ENCODE measurements at regions not wholly inside any gene's neighbourhood (a gene's known extent, or its start where the extent isn't known, plus 50 kb on each side); places are given as distances from the start of the nearest gene placed in this dataset.

DNA sequence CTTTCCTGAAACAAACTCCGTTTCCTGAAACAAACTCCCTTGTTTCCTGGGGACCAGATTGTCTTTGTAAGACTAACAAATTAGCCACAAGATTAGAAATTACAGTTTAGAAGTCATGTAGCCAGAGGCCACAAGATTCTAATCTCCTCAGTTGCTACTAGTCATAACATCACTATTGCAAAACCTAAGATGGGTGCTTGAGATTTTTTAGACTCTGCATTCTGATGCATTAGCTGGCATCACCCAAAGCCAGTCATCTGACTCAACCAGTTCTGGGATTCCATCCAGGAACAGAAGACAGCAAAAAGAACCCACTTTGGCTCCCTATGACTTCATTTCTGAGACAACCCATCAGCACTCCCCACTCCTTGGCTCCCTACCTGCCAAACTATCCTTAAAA is 367.9 kb upstream of the MBL2 start:
- no peak for DNase-seq

DNA sequence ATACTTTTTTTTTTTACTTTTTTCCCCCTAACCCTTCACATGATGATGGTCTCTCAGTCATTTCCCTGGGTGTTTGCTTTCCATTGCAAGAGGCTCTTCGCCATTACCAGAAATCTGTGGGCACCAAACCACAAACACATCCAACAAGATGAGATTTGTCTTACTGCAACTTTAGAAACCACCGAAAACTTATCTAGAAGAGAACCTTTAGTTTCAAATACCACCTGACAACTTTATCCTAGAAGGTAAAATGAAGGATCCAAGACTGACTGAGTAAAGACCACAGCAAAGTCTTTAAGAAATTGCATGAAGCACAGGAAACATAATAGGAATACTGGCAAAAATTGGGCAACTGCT is 363.3 kb upstream of the MBL2 start:
- DNase-seq, result no peak

DNA sequence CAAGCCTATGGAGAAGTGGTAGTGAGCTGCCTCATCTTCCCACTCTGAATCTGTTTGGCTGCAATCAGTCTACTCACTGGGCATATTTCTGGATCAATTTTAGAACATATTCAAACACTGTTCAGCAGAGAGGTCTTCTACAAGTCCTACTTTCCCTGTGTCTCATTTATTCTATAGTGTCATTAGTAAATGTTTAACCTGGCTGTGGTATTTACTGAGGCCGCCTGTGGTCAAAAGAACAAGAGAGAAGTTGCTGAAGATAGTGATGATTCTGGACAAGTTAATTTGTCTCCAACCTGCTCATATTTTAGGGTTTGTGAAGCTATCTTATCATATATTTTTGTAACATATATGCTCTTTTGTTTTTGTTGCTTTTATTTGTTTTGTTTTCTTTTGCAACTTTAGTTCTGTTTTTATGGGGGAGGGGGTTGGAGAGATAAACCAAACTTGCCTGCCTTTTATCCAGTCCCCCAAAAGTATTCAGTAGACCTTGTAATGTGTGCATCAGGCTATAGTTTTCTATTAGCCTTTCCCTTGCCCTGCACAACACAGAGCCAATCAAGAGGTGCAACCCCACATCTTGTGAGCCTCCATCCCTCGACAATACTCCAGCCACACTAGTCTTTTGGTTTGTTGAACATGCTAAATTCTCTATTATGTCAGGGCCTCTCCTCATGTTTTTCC is 362.8 kb upstream of the MBL2 start:
- no peak for DNase-seq

DNA sequence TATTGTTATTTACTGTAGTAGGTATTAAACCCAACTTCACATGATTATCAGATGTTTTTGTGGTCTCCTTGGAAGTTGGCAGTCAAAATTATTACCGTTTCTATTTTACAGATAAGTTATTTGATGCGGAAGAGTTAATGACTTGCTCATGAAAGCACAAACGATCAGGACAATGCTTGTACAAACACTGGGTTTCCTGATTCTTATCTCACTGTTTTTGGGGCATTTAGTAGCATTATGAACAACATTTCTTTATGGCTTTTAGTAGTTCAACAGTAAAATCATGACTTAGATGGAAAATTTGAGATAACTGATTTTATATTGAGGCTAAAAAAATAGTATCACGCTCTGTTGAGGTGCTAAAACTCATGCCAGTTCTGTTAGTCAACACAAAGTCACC is 361.5 kb upstream of the MBL2 start:
- DNase-seq, result no peak

DNA sequence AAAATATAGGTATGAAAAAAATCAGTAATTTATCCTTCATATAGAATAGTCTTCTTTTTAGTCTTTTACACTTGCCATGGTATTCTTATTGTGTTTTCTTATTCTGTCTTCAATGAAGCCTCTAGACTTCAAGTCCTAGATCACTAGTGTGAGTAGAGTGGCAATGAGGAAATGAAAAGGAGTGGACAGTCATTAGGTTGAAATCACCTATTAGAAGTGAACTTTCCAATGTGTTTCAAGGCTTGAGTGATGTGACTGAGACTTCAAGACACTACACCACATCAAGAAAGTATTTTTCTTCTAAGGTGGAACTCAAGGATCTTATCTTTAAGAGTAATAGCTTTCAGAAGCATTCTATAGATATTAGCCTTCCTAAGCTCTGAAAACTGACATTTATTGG is 357.8 kb upstream of the MBL2 start:
- no peak for DNase-seq

DNA sequence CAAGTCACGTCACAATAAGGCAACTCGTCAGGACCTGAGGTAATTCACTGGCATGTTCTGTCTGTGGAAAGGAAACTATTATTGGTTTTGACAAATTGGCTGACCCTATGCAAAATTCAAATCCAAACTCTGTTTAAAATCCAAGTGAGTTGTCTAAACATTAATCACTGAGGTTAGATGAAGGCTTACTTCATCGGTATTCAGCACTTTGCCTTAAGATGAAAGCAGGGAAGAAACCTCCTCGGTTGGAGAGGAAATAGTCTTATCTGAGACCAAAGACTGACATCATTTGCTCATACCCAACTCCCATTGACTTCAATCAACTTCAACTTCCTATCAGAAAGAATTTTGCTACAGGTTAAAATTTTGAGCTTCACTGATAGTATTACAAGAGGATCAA is 355.1 kb upstream of the MBL2 start:
- no peak for DNase-seq

DNA sequence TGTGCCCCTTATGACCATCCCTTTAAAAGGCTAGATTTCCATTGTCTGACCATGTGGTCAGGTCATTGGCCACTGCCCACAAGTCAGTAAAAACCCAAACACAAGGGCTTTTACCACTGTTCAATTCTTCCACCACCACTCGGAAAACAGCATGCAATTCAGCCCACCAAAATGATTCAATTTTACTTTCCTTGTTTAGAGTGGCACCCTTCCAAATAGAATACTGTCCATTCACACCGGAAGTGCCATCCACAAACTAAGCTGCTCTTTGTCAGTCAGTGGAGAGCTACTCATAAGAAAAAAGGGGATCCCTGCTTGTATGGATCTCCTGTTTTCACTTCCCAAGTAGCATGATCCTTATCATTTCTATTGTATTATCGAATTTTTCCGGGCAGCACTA is 350.7 kb upstream of the MBL2 start:
- no peak for DNase-seq

DNA sequence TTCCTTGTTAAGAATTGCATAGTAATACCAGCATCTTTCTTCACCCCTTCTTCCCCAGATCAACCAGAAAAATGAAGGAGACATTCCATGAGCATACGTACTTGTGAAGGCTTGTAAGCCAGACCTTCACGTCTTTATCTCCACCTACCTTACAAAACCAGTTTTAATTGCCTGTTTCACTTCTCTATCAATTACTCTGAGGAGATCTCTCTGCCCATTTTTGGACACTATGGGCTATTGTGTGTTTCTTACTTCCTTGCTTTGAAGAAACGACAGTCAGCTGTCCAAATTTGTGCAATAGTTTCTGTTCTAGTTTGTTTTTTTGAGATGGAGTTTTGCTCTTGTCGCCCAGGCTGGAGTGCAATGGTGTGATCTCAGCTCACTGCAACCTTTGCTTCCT is 349.7 kb upstream of the MBL2 start:
- no peak for DNase-seq

DNA sequence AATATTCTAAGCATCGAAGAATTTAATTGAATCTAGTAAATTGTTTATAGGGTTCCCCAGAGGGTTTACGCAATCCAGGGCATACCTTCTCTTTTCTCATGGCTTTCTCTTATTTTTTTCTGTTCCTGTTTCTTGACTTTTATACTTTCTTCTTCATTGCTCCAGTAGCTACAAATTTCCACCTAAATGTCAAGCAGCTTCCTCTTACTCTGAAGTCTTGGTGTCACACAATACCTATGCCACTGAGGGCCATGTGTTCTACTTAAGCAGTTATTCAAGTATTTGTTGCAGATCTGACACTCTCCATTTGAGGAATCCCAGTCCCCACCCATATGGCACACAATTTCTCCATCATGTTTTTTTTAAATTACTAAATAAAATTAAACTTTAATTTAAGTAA is 343.1 kb upstream of the MBL2 start:
- DNase-seq, result no peak

DNA sequence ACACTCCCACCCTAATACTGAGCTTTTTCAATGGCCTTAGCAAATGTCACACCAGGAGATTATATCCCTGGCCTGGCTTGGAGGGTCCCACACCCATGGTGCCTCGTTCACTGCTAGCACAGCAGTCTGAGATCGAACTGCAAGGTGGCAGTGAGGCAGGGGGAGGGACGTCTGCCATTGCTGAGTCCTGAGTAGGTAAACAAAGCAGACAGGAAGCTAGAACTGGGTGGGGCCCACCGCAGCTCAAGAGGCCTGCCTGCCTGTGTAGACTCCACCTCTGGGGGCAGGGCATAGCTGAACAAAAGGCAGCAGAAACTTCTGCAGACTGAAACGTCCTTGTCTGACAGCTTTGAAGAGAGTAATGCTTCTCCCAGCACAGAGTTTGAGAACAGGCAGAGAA is 338.9 kb upstream of the MBL2 start:
- DNase-seq, result no peak

DNA sequence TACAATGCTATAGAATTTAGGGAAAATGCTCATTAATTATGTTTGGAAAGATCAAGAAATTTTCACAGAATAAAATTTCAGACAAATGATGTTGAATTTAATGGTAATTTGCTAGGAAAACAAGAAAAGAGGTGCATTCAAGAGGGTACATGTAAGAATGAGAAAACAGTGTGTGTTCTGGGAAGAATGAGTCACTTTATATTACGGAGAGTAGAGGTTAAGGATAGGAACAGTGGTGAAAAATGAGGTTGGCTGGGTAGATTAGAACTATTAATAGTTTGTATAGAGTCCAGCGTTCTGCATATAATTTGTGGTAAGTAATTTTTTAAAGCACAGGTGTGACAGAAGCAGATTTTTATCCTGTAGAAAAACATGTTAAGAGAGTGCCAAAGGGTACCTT is 336.7 kb upstream of the MBL2 start:
- DNase-seq, result no peak

DNA sequence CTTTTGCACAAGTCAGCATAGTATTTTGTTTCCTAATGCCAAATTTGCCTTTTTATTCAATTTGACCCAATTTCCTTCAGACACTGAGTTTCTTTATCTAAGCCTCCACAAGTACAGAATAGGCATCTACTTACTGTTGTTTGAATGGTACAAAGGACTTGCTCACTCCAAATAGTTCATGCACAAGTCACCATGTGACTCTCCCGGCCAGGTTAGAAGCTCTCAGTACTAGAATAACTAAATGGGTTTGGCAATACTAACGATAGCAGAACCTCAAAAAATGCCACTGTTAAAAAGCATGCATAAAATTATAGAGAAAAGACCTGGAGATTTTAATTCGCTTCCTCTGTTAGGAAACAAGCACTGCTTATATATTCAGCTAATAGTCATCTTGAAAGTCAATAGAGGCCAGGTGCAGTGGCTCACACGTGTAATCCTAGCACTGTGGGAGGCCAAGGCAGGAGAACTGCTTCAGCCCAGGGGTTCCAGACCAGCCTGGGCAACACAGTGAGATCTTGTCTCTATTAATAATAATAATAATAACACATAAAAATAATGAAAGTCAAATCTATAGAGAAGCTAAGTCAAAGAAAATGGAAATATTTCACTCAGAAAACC is 335.8 kb upstream of the MBL2 start:
- no peak for DNase-seq

DNA sequence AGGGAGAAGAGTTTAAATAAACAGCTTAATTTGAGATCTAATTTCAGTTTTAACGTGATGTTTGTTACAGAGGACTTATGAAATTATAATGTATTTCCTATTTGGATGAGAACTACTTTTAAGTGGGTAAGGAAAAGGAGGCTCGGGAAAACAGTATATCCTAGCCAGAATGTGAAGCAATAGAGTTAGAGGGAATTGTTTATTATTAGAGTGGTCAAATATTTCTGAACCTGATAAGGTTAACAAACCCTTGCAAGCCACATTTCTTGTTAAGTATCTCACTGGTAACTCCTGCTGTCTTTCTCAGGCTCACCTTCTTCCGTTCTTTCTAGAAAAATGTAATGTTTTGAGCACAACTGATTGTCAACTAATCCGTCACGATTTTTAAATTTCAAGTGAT is 335.1 kb upstream of the MBL2 start:
- no peak for DNase-seq

DNA sequence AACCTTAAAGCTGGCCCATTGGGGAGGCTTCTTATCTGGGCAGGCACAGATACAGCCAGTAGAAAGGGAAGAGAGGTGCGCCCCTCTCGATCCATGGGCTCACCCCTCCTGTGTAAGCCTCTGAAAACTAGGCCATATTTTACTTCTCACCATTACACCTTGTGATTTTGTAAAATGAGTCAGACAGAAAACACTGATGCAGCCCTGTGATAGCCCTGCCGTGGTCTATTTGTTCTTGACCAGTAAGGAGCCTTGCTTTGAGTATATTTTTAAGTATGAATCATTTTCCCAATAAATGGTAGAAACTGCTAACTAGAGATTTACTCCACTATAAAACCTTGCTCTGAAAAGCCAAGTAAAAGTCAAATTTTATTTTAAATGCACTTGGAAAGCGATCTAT is 329.8 kb upstream of the MBL2 start:
- no peak for DNase-seq

DNA sequence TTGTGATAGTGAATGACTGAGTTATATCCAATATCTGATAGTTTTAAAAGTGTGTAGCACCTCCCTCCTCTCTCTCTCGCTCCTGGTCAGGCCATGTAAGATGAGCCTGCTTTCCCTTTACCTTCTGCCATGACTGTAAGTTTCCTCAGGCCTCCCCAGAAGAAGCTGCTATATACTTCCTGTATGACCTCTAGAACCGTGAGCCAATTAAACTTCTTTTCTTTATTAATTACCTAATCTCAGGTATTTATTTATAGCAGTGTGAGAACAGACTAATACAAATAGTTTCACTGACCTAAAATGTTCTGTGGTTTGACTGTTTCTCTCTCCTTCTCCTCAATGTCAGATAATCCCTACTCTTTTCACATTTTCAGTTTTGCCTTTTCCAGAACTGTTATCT is 321.3 kb upstream of the MBL2 start:
- no peak for DNase-seq

DNA sequence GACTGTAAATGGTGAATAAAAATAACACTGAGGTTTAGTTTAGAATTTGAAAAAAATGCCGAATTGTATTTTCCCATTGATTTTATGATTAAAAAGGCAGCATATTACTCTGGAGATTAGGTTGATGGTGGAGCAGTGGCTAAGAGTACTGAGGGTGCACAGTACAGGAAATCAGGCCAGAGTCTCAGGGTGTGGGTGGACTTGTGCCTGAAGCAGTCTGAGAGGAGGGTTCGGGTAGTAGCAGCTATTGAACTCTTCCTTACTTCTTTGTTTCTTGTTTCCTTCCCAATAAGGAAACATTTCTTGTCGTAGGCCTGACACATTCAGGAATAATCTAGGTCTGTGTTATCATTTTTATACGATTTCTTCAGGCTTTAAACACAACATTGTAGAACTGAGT is 319.0 kb upstream of the MBL2 start:
- no peak for DNase-seq

DNA sequence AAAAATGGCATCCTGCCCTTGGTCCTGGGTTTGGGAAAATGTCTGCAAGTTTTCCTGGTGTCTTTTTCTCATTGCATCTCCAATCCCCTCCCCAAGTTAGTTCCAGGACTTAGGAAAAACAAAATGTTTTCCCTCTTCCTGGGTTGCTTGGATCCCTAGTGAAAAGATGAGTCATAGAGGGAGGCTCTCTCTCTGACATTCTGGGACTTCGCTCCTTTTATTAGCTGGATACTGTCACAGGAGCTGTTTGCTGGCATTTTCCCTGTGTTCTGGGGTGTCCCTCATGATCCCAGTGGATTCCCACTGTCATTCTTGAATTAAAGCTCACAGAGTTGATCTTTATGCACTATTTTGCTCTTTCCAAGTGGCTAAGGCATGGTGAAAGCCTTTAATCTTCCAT is 316.4 kb upstream of the MBL2 start:
- no peak for DNase-seq

DNA sequence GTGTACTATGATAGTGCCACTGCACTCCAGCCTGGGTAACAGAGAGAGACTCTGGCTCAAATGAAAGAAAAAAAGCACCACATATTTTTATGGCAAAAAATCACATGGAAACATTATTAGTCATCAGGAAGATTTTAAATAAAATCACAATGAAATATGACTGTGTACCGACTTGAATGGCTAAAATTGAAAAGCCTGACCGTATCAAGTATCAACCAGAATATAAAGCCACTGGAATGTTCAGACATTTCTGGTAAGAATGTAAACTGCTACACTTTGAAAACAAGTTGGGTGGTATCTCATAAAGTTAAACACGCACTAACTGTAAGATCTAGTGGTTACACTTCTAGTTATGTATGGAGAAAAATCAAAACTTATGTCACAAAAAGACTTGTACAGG is 306.7 kb upstream of the MBL2 start:
- no peak for DNase-seq

DNA sequence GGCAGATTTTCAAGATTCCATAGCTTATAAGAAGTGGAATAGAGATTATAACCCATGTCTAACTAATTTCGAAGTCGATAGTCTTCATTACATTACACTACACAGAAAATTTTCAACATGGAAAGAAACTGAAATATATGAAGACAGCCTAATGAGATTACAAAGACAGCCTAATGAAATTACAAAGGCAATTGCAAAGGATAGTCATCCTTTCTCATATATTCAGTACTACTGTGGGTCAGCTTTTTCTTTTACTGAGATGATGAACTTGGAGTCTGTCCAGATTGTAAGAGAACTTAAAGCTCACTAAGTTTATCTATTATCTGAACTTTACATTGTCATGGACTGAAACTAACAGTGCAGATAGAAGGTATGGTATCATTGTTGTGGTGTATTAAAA is 304.4 kb upstream of the MBL2 start:
- DNase-seq, result no peak

DNA sequence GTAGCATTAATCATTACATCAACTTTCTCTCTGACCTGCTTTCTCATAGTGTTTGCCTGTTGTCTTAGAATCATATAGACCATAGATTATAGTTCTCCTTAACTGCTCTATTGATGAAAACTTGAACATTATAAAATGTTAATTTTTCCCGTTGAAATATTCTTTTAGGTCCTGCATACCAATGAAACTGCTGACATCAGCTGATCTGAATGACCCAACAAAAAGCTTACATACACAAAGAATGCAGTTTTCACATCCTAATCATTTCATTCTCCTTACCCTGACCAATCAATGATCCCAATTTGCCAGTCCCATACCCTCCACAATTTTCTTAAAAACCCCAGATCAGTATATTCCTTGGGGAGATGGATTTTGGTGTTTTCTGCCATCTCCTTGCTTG is 302.9 kb upstream of the MBL2 start:
- DNase-seq, result no peak

DNA sequence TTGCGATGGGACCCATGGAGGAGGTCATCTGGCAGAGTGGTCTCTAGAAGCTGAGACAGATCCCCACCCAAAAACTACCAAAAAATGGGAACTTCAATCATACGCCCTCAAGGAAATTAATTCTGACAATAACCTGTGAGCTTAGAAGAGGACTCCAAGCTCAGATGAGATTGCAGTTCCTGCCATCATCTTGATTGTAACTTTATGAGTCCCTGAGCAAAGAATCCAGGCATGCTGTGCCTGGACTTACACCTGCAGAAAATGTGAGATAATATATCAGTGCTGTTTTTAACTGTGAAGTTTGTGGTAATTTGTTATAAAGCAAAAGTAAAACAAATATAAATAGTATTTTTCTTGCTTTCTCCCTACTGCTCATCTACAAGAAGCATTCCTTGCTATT is 299.6 kb upstream of the MBL2 start:
- no peak for DNase-seq

DNA sequence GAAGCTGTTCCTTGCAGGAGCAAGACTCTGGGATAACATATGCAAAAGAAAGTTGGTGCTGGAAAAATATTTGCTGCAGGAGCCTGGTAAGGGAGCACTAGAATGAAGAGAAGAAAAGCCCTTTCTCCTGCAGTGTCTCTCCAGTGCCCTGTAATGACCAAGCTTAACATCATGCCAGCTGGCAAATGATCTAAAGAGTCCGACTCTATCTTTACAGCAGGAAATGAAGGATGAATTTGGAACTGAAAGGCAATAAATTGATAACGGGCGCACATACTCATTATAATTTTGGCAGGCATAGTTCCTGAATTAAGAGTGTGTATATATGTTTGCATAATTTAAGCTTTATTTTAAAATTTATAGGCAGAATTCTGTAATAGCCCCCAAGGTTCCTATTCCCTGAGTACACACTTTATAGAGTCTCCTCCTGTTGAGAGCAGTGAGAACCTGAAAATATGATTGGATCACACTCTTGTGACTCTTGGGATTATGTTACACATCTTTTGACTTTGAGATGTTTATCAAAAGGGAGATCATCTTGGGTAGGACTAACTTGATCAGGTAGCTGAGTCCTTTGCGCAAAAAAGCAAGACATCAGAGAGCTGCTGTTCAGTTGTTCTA is 299.0 kb upstream of the MBL2 start:
- no peak for DNase-seq

DNA sequence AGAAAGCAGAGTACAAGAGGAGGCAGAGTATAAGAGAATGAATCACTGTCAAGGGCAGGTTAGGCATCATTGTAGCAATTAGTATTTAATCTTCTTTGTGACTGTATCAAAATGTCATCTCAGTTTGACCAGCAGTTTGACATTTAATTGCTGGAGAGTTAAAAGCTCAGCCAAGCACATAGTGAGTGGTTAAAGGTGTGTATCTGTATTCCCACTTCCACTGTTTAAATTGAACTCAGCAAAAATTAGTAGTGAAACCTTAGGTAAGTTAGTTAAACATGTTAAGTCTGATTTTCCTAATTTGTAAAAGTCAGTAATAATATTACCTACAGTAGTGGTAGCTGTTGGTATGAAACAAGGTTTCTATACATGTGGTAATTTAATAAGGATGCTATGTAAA is 296.4 kb upstream of the MBL2 start:
- no peak for DNase-seq

DNA sequence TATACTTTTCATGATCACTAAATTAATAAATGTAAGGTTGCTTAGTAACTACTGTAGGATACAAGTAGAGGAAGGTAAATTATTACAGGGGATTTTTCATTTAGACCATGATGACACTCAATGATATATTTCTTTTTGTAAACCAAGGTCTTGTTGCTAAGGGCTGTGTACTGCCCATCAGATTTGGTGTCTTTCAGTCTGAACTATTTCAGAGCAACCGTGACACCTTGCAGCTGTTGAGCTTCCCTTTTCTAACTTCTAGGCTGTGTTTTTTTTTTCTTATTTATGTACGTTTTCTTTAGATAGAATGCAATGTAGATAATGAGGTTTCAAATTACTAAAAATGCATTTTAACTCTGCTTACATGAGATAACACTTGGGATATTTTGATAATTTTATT is 292.0 kb upstream of the MBL2 start:
- DNase-seq, result no peak

DNA sequence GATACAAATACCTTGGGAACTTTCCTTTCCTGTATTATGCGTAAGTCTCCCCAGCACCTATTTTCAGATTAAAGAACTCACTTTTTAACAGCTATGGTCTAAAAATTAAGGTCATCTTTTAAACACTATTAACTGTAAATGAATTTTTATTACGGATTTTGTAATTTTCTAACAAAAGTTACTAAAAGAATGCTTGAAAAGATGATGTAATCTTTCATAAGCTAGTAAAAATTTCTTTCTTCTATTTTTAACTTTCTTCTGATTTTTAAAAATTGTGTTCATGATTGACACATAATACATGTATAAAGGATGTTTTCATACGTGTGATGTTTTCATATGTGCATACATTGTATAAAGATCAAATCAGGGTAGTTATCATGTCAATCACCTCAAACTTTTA is 291.2 kb upstream of the MBL2 start:
- no peak for DNase-seq

Measured in AML-193 (cell line).